GM21717 (cell line): ENCODE measurements at regions not wholly inside any gene's neighbourhood (a gene's known extent, or its start where the extent isn't known, plus 50 kb on each side); places are given as distances from the start of the nearest gene placed in this dataset.
"Not testable (repeated sequence)": the region's sequence is repeated elsewhere in the genome, so short reads cannot be mapped to it uniquely, and the experiment has no call there.

ENCODE experiments used
- ATAC-seq: cut with Tn5 transposase; IDR thresholded peaks from one replicate; pipeline ENCODE4 v1.9.1; 2021; ENCODE audit warnings: mild to moderate bottlenecking, moderate library complexity; ENCODE audit not compliant: unreplicated experiment

GRCh38 chr5:18754201-18754600 is 1119.9 kb downstream of the TAF11L14 start:
- no peak for ATAC-seq

GRCh38 chr5:18761801-18762200 is 1127.5 kb downstream of the TAF11L14 start:
- ATAC-seq: peak; percentile 66

- no peak for ATAC-seq
These were observed 1129.9 kb downstream of the TAF11L14 start for GRCh38 chr5:18764161-18764560.

GRCh38 chr5:18765304-18765703 is 1131.0 kb downstream of the TAF11L14 start:
- no peak for ATAC-seq

- ATAC-seq: no peak
These were observed 1136.9 kb downstream of the TAF11L14 start for GRCh38 chr5:18771097-18771610.

GRCh38 chr5:18772475-18772874 is 1138.2 kb downstream of the TAF11L14 start:
- no peak for ATAC-seq

- ATAC-seq: no peak
These were observed 1144.0 kb downstream of the TAF11L14 start for GRCh38 chr5:18778225-18778624.

- no peak for ATAC-seq
These were observed 1155.1 kb downstream of the TAF11L14 start for GRCh38 chr5:18789218-18789998.

- ATAC-seq: no peak
These were observed 1157.9 kb downstream of the TAF11L14 start for GRCh38 chr5:18792145-18792544.

- ATAC-seq: no peak
These were observed 1163.0 kb downstream of the TAF11L14 start for GRCh38 chr5:18797222-18797621.

- ATAC-seq: no peak
These were observed 1163.8 kb downstream of the TAF11L14 start for GRCh38 chr5:18798058-18798457.

GRCh38 chr5:18799482-18800128 is 1165.3 kb downstream of the TAF11L14 start:
- ATAC-seq: no peak

GRCh38 chr5:18800293-18801025 is 1166.2 kb downstream of the TAF11L14 start:
- no peak for ATAC-seq

GRCh38 chr5:18801413-18801812 is 1167.2 kb downstream of the TAF11L14 start:
- not testable (repeated sequence) for ATAC-seq

- no peak for ATAC-seq
These were observed 1168.1 kb downstream of the TAF11L14 start for GRCh38 chr5:18802336-18802735.

- no peak for ATAC-seq
These were observed 1171.1 kb downstream of the TAF11L14 start for GRCh38 chr5:18805376-18805775.

- ATAC-seq: no peak
These were observed 1173.2 kb downstream of the TAF11L14 start for GRCh38 chr5:18807256-18808149.

GRCh38 chr5:18811661-18812060 is 1176.3 kb downstream of the CDH18 start:
- no peak for ATAC-seq

- ATAC-seq: no peak
These were observed 1159.6 kb downstream of the CDH18 start for GRCh38 chr5:18828351-18828750.

- ATAC-seq: no peak
These were observed 1158.5 kb downstream of the CDH18 start for GRCh38 chr5:18829539-18829938.
